ENCODE measurements at regions not wholly inside any gene's neighbourhood (a gene's known extent, or its start where the extent isn't known, plus 50 kb on each side); places are given as distances from the start of the nearest gene placed in this dataset.

DNA sequence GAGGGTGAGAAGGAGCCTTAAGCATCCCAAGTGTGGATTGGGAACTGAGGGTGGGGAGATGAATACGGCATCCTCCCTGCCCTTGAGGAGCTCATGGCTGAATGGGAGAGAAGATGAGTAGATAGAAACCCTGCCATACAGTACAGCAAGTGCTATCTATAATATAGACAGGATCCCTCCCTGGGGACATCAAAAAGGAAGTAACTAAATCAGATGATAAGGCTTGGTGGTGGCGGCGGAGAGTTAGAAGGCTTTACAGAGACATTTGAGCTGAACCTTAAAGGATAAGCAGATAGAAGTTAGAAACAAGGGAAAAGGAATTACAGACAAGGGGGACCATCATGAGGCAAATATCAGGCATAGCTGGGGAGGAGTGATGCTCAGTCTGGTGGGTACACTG, 67.5 kb upstream of the TMEM132E start:
- Histone ChIP-seq H3K9me3 (ENCODE audit: control extremely low read depth in 1 of 3, control insufficient read depth in 2 of 3, insufficient read depth in 1 of 3, low read length in 2 of 3) (no peaks in the 10 kb centered on the region), H3K79me2 (ENCODE audit: control insufficient read depth, insufficient read depth, low read length) (no peaks in the 10 kb centered on the region), H3K36me3 (replicated peaks in 1 of 2; ENCODE audit: control extremely low read depth in 1 of 2, control insufficient read depth in 1 of 2, extremely low read depth in 1 of 2, insufficient read depth in 2 of 2, low read length in 1 of 2) (no peaks in the 10 kb centered on the region), H4K20me1 (ENCODE audit: control insufficient read depth, insufficient read depth, low read length, poor library complexity, severe bottlenecking) (no peaks in the 10 kb centered on the region), H2AFZ (ENCODE audit: insufficient read depth, low read depth, low read length, poor library complexity, severe bottlenecking) (no peak overlapping the region), H3K4me2 (replicated peaks; ENCODE audit: low read depth, low read length, poor library complexity, severe bottlenecking) (no peak overlapping the region), H3K27ac (ENCODE audit: low read length in 2 of 2) (no peak overlapping the region), H3K27me3 (replicated peaks in 1 of 4; ENCODE audit: control extremely low read depth in 1 of 4, control insufficient read depth in 3 of 4, insufficient read depth in 4 of 4, low read length in 3 of 4) (peaks cover 0 to 14% (median 9%) of the 10 kb centered on the region in 4 experiments), H3K4me3 (ENCODE audit: control extremely low read depth in 1 of 5, extremely low read depth in 1 of 5, insufficient read depth in 1 of 5, low read depth in 2 of 5, low read length in 4 of 5) (no peak overlapping the region), H3K9ac (ENCODE audit: low read length) (no peak overlapping the region), H3K4me1 (ENCODE audit: control insufficient read depth in 2 of 2, insufficient read depth in 2 of 2, low read length in 2 of 2) (no peaks in the 10 kb centered on the region)
- Mint-ChIP-seq H3K27me3 (peaks cover 34% of the 10 kb centered on the region), H3K27ac (no peak overlapping the region), H3K9me3 (ENCODE audit: insufficient read depth) (no peaks in the 10 kb centered on the region), H3K4me1 (peaks cover 2% of the 10 kb centered on the region), H3K4me3 (no peak overlapping the region)
- DNase-seq (no peak), ATAC-seq (ENCODE audit: low read depth) (no peak)
- ChIA-PET POLR2A (no interaction called here), CTCF (no interaction called here)
- WGBS (ENCODE audit: insufficient coverage) = 40% methylated on average over 3 of the region's 3 CpGs
- intact Hi-C loops (cut with micrococcal nuclease) = no loop called here
- no peak for TF ChIP-seq EZH2 (IDR thresholded peaks at IDR 0.05; ENCODE audit: borderline replicate concordance, insufficient read depth, low read depth, low read length, poor library complexity, severe bottlenecking)
- TF ChIP-seq, protein P1, sequence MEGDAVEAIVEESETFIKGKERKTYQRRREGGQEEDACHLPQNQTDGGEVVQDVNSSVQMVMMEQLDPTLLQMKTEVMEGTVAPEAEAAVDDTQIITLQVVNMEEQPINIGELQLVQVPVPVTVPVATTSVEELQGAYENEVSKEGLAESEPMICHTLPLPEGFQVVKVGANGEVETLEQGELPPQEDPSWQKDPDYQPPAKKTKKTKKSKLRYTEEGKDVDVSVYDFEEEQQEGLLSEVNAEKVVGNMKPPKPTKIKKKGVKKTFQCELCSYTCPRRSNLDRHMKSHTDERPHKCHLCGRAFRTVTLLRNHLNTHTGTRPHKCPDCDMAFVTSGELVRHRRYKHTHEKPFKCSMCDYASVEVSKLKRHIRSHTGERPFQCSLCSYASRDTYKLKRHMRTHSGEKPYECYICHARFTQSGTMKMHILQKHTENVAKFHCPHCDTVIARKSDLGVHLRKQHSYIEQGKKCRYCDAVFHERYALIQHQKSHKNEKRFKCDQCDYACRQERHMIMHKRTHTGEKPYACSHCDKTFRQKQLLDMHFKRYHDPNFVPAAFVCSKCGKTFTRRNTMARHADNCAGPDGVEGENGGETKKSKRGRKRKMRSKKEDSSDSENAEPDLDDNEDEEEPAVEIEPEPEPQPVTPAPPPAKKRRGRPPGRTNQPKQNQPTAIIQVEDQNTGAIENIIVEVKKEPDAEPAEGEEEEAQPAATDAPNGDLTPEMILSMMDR (IDR thresholded peaks at IDR 0.05) = no peak

DNA sequence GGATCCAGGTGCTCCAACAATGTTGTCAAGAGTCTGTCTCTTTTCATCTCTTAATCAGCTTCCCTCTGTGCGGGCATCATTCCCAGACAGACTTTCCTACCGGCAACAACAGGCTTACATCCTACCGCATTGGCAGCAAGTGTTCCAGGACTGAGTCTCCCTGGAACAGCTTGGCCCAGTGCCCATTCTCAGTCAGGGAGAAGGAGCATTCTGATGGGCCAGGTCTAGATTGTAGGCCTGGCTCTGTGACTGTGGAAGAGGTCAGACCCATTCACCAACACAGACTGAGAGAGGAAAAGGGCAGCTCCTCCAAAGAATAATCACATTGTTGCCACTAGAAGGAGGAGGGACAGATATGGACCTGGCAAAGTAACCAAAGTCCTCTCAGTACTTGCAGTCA, 68.1 kb upstream of the TMEM132E start:
- no peak overlapping the region for H3K27ac ChIP-seq (ENCODE audit: low read length in 2 of 2)
- no peak overlapping the region for H3K4me2 ChIP-seq (replicated peaks; ENCODE audit: low read depth, low read length, poor library complexity, severe bottlenecking)
- no peak overlapping the region for H3K27ac Mint-ChIP-seq
- no peak overlapping the region for H2AFZ ChIP-seq (ENCODE audit: insufficient read depth, low read depth, low read length, poor library complexity, severe bottlenecking)
- no peaks in the 10 kb centered on the region for H3K79me2 ChIP-seq (ENCODE audit: control insufficient read depth, insufficient read depth, low read length)
- H3K4me1 ChIP-seq (ENCODE audit: control insufficient read depth in 2 of 2, insufficient read depth in 2 of 2, low read length in 2 of 2) = no peaks in the 10 kb centered on the region
- ATAC-seq (ENCODE audit: low read depth) = no peak
- H3K27me3 Mint-ChIP-seq = peaks cover 37% of the 10 kb centered on the region
- H4K20me1 ChIP-seq (ENCODE audit: control insufficient read depth, insufficient read depth, low read length, poor library complexity, severe bottlenecking) = no peaks in the 10 kb centered on the region
- H3K9me3 Mint-ChIP-seq (ENCODE audit: insufficient read depth) = no peaks in the 10 kb centered on the region
- no peak overlapping the region for H3K9ac ChIP-seq (ENCODE audit: low read length)
- 97% methylated on average over 3 of the region's 3 CpGs for WGBS (ENCODE audit: insufficient coverage)
- intact Hi-C loops (cut with micrococcal nuclease) = no loop called here
- H3K4me3 Mint-ChIP-seq = no peak overlapping the region
- ChIA-PET CTCF (no interaction called here), POLR2A (no interaction called here)
- peaks cover 0 to 14% (median 10%) of the 10 kb centered on the region in 4 experiments for H3K27me3 ChIP-seq (replicated peaks in 1 of 4; ENCODE audit: control extremely low read depth in 1 of 4, control insufficient read depth in 3 of 4, insufficient read depth in 4 of 4, low read length in 3 of 4)
- peaks cover 2% of the 10 kb centered on the region for H3K4me1 Mint-ChIP-seq
- no peaks in the 10 kb centered on the region for H3K9me3 ChIP-seq (ENCODE audit: control extremely low read depth in 1 of 3, control insufficient read depth in 2 of 3, insufficient read depth in 1 of 3, low read length in 2 of 3)
- no peak overlapping the region for H3K4me3 ChIP-seq (ENCODE audit: control extremely low read depth in 1 of 5, extremely low read depth in 1 of 5, insufficient read depth in 1 of 5, low read depth in 2 of 5, low read length in 4 of 5)
- TF ChIP-seq EZH2 (IDR thresholded peaks at IDR 0.05; ENCODE audit: borderline replicate concordance, insufficient read depth, low read depth, low read length, poor library complexity, severe bottlenecking) = no peak
- TF ChIP-seq, protein P1 (IDR thresholded peaks at IDR 0.05) = no peak
- H3K36me3 ChIP-seq (replicated peaks in 1 of 2; ENCODE audit: control extremely low read depth in 1 of 2, control insufficient read depth in 1 of 2, extremely low read depth in 1 of 2, insufficient read depth in 2 of 2, low read length in 1 of 2) = no peaks in the 10 kb centered on the region
- no peak for DNase-seq
